Right lobe of liver (tissue), 6 donors: ENCODE measurements at regions not wholly inside any gene's neighbourhood (a gene's known extent, or its start where the extent isn't known, plus 50 kb on each side); places are given as distances from the start of the nearest gene placed in this dataset.

Source experiments
- ATAC-seq, 4 donors: fragments of 200-7000 bp; cut with Tn5 transposase; one replicate each; pipeline ENCODE4 v1.9.1; 2020; ENCODE audit warnings: mild to moderate bottlenecking in 4 of 4, moderate library complexity in 4 of 4
- DNase-seq, 3 donors: peaks; one replicate each; pipeline ENCODE4 v3.0.0-alpha.2; 2020
- H3K27ac ChIP-seq, 3 donors: fragments of 200-600 bp; one replicate each; pipeline ENCODE4 v1.8.0; 2022
- H3K27me3 ChIP-seq, 2 donors: fragments of 200-600 bp; one replicate each; pipeline ENCODE4 v1.8.0; 2022
- H3K36me3 ChIP-seq, 4 donors: fragments of 200-600 bp; sonication (generic) in 1 of 4; one replicate each; pipeline versions ENCODE4 v1.5.1 to v1.8.0; 2017 to 2022; ENCODE audit warnings: control low read depth in 1 of 4
- H3K4me1 ChIP-seq, 4 donors: fragments of 200-600 bp; sonication (generic) in 1 of 4; one replicate each; pipeline versions ENCODE4 v1.5.1 to v1.8.0; 2017 to 2022; ENCODE audit warnings: control low read depth in 1 of 4
- H3K4me3 ChIP-seq, 3 donors: fragments of 200-600 bp; one replicate each; pipeline ENCODE4 v1.8.0; 2022
- H3K9me3 ChIP-seq, 4 donors: fragments of 200-600 bp; sonication (generic) in 1 of 4; one replicate each; pipeline versions ENCODE4 v1.5.1 to v1.8.0; 2017 to 2022; ENCODE audit warnings: control low read depth in 1 of 4
- CTCF ChIP-seq, 4 donors: fragments of 200-600 bp in 3 of 4; fragments of 450-650 bp in 1 of 4; IDR thresholded peaks; one replicate each; pipeline versions ENCODE4 v1.5.1 to v1.8.0; 2016 to 2022; ENCODE audit warnings: antibody characterized with exemption in 4 of 4, mild to moderate bottlenecking in 2 of 4
- POLR2A ChIP-seq: fragments of 450-650 bp; IDR thresholded peaks from one replicate; pipeline ENCODE4 v1.6.1; 2017; ENCODE audit warnings: antibody characterized with exemption, mild to moderate bottlenecking
- WGBS: methylation state at CpG from one replicate; pipeline ENCODE4 v1.1.6; 2018; ENCODE audit warnings: low coverage, low lambda C conversion rate; ENCODE audit not compliant: insufficient coverage; ENCODE audit errors: missing lambda C conversion rate; 5-methylcytosine and 5-hydroxymethylcytosine counted together
- intact Hi-C, 2 donors: fragments of 100-400 bp; cut with DNase I; formaldehyde crosslinking; loops; one replicate each; pipeline versions ENCODE4 v1.11.2 to v1.14.1; 2022
- donor health status: DM: no; HTN: yes; CAD: no.
- donor health status: DM: no; HTN: no; CAD: no.
- donor health status: DM: no; HTN: no; CAD: no.
- donor health status: DM: no; HTN: yes; CAD: no.
- donor health status: DM: no; HTN: yes; CAD: no.

GRCh38 chr4:27098034-27098433 lies 237.4 kb downstream of the STIM2 start:
- WGBS: 20% methylated on average over 1 of the region's 1 CpG
- DNase-seq (no peak), ATAC-seq (no peak)
- no peak overlapping the region for H3K4me3 ChIP-seq
- H3K27ac ChIP-seq: no peak overlapping the region
- H3K9me3 ChIP-seq: no peaks in the 10 kb centered on the region
- no peaks in the 10 kb centered on the region for H3K27me3 ChIP-seq
- no peaks in the 10 kb centered on the region for H3K4me1 ChIP-seq
- intact Hi-C loops: no loop called here
- TF ChIP-seq POLR2A (no peak), CTCF (IDR thresholded peaks at IDR 0.05) (no peak)
- no peaks in the 10 kb centered on the region for H3K36me3 ChIP-seq

- no peaks in the 10 kb centered on the region for H3K9me3 ChIP-seq
Observed at GRCh38 chr4:27100713-27101112, 240.1 kb downstream of the STIM2 start.

GRCh38 chr4:27101126-27101525 lies 240.5 kb downstream of the STIM2 start:
- Histone ChIP-seq H3K27me3 (no peaks in the 10 kb centered on the region), H3K27ac (no peak overlapping the region), H3K9me3 (no peaks in the 10 kb centered on the region), H3K4me1 (no peaks in the 10 kb centered on the region), H3K36me3 (no peaks in the 10 kb centered on the region), H3K4me3 (no peak overlapping the region)
- DNase-seq (no peak), ATAC-seq (no peak)
- 47% methylated on average over 11 of the region's 12 CpGs for WGBS
- TF ChIP-seq CTCF (IDR thresholded peaks at IDR 0.05): no peak
- no peak for TF ChIP-seq POLR2A
- intact Hi-C loops: no loop called here

More at GRCh38 chr4:27100713-27101112, 240.1 kb downstream of the STIM2 start:
- Histone ChIP-seq H3K4me3 (no peak overlapping the region), H3K27me3 (no peaks in the 10 kb centered on the region), H3K4me1 (no peaks in the 10 kb centered on the region), H3K36me3 (no peaks in the 10 kb centered on the region), H3K27ac (no peak overlapping the region)
- 44% methylated on average over 8 of the region's 10 CpGs for WGBS
- TF ChIP-seq POLR2A: no peak
- TF ChIP-seq CTCF (IDR thresholded peaks at IDR 0.05): no peak
- ATAC-seq (no peak), DNase-seq (no peak)
- intact Hi-C loops: no loop called here

GRCh38 chr4:27101561-27101960 lies 240.9 kb downstream of the STIM2 start:
- Histone ChIP-seq H3K27me3 (no peaks in the 10 kb centered on the region), H3K4me3 (no peak overlapping the region), H3K9me3 (no peaks in the 10 kb centered on the region), H3K4me1 (no peaks in the 10 kb centered on the region), H3K27ac (no peak overlapping the region), H3K36me3 (no peaks in the 10 kb centered on the region)
- ATAC-seq (no peak), DNase-seq (no peak)
- intact Hi-C loops: no loop called here
- TF ChIP-seq CTCF (IDR thresholded peaks at IDR 0.05) (no peak), POLR2A (no peak)
- 73% methylated on average over 7 of the region's 7 CpGs for WGBS

GRCh38 chr4:27111627-27112026 lies 251.0 kb downstream of the STIM2 start:
- Histone ChIP-seq H3K4me1 (no peaks in the 10 kb centered on the region), H3K9me3 (no peaks in the 10 kb centered on the region), H3K27ac (no peak overlapping the region), H3K36me3 (no peaks in the 10 kb centered on the region), H3K27me3 (no peaks in the 10 kb centered on the region), H3K4me3 (no peak overlapping the region)
- 28% methylated on average over 2 of the region's 3 CpGs for WGBS
- TF ChIP-seq POLR2A (no peak), CTCF (IDR thresholded peaks at IDR 0.05) (no peak)
- no peak for ATAC-seq
- DNase-seq: no peak
- intact Hi-C loops: no loop called here
